Mucosa of rectum (tissue), 2 donors: ENCODE measurements at regions not wholly inside any gene's neighbourhood (a gene's known extent, or its start where the extent isn't known, plus 50 kb on each side); places are given as distances from the start of the nearest gene placed in this dataset.

ENCODE experiments used
- H3K27ac ChIP-seq, 2 donors: one replicate each; pipeline ENCODE4 v1.7.0; 2013; ENCODE audit warnings: inconsistent platforms in 2 of 2, low read depth in 2 of 2, low read length in 2 of 2
- H3K27me3 ChIP-seq, 2 donors: one replicate each; pipeline ENCODE4 v1.7.0; 2013; ENCODE audit warnings: low read length in 2 of 2; ENCODE audit not compliant: control insufficient read depth in 2 of 2, insufficient read depth in 2 of 2
- H3K36me3 ChIP-seq, 2 donors: one replicate each; pipeline ENCODE4 v1.7.0; 2013; ENCODE audit warnings: low read length in 2 of 2; ENCODE audit not compliant: control insufficient read depth in 2 of 2, insufficient read depth in 2 of 2
- H3K4me1 ChIP-seq, 2 donors: one replicate each; pipeline ENCODE4 v1.7.0; 2013; ENCODE audit warnings: low read length in 2 of 2, mild to moderate bottlenecking in 1 of 2; ENCODE audit not compliant: control insufficient read depth in 2 of 2, insufficient read depth in 2 of 2
- H3K4me3 ChIP-seq, 2 donors: one replicate each; pipeline ENCODE4 v1.7.0; 2013; ENCODE audit warnings: low read length in 2 of 2
- H3K9ac ChIP-seq, 2 donors: one replicate each; pipeline ENCODE4 v1.7.0; 2013; ENCODE audit warnings: low read length in 2 of 2, low read depth in 1 of 2, mild to moderate bottlenecking in 1 of 2
- H3K9me3 ChIP-seq, 2 donors: one replicate each; pipeline ENCODE4 v1.7.0; 2013; ENCODE audit warnings: low read length in 2 of 2; ENCODE audit not compliant: control insufficient read depth in 2 of 2
- donor health status: healthy.
- donor health status: Normal muscosa, but diverticular disease.

- H3K4me3 ChIP-seq = no peak overlapping the region
- H3K4me1 ChIP-seq = no peaks in the 10 kb centered on the region
- no peaks in the 10 kb centered on the region for H3K27me3 ChIP-seq
- H3K36me3 ChIP-seq = no peaks in the 10 kb centered on the region
- no peak overlapping the region for H3K9ac ChIP-seq
- H3K27ac ChIP-seq = no peak overlapping the region
- no peaks in the 10 kb centered on the region for H3K9me3 ChIP-seq
Observed at GRCh38 chr12:115273456-115273855, 589.5 kb upstream of the TBX3 start.

GRCh38 chr12:115268451-115268850 lies 584.5 kb upstream of the TBX3 start:
- Histone ChIP-seq H3K4me3 (no peak overlapping the region), H3K4me1 (no peaks in the 10 kb centered on the region), H3K27me3 (no peaks in the 10 kb centered on the region), H3K36me3 (no peaks in the 10 kb centered on the region), H3K27ac (no peak overlapping the region), H3K9me3 (no peaks in the 10 kb centered on the region), H3K9ac (no peak overlapping the region)

- H3K27ac ChIP-seq = no peak overlapping the region
- no peak overlapping the region for H3K4me3 ChIP-seq
- H3K9me3 ChIP-seq = no peaks in the 10 kb centered on the region
- no peaks in the 10 kb centered on the region for H3K36me3 ChIP-seq
- no peak overlapping the region for H3K9ac ChIP-seq
- no peaks in the 10 kb centered on the region for H3K4me1 ChIP-seq
- H3K27me3 ChIP-seq = no peaks in the 10 kb centered on the region
Observed at GRCh38 chr12:115267891-115268290, 583.9 kb upstream of the TBX3 start.

GRCh38 chr12:115267464-115267863 lies 583.5 kb upstream of the TBX3 start:
- Histone ChIP-seq H3K9me3 (no peaks in the 10 kb centered on the region), H3K4me1 (no peaks in the 10 kb centered on the region), H3K27me3 (no peaks in the 10 kb centered on the region), H3K36me3 (no peaks in the 10 kb centered on the region), H3K27ac (no peak overlapping the region), H3K9ac (no peak overlapping the region), H3K4me3 (no peak overlapping the region)

GRCh38 chr12:115264605-115265004 lies 580.6 kb upstream of the TBX3 start:
- H3K4me3 ChIP-seq = no peak overlapping the region
- no peak overlapping the region for H3K27ac ChIP-seq
- no peaks in the 10 kb centered on the region for H3K36me3 ChIP-seq
- H3K9ac ChIP-seq = no peak overlapping the region
- H3K4me1 ChIP-seq = peaks cover 12 to 22% of the 10 kb centered on the region in 2 donors
- no peaks in the 10 kb centered on the region for H3K9me3 ChIP-seq
- H3K27me3 ChIP-seq = no peaks in the 10 kb centered on the region

GRCh38 chr12:115261691-115262398 lies 577.9 kb upstream of the TBX3 start:
- Histone ChIP-seq H3K27ac (peak overlapping the region; percentile 41 to 45), H3K4me3 (no peak overlapping the region), H3K9me3 (no peaks in the 10 kb centered on the region)

GRCh38 chr12:115260762-115261675 lies 577.0 kb upstream of the TBX3 start:
- Histone ChIP-seq H3K9me3 (no peaks in the 10 kb centered on the region), H3K36me3 (no peaks in the 10 kb centered on the region), H3K27ac (peak overlapping the region; percentile 41 to 45), H3K9ac (no peak overlapping the region), H3K27me3 (no peaks in the 10 kb centered on the region), H3K4me3 (no peak overlapping the region), H3K4me1 (peaks cover 22 to 31% of the 10 kb centered on the region in 2 donors)

More at GRCh38 chr12:115261691-115262398, 577.9 kb upstream of the TBX3 start:
- peaks cover 22 to 31% of the 10 kb centered on the region in 2 donors for H3K4me1 ChIP-seq
- no peaks in the 10 kb centered on the region for H3K27me3 ChIP-seq
- H3K9ac ChIP-seq = no peak overlapping the region
- no peaks in the 10 kb centered on the region for H3K36me3 ChIP-seq

GRCh38 chr12:115259968-115260747 lies 576.2 kb upstream of the TBX3 start:
- H3K9me3 ChIP-seq = no peaks in the 10 kb centered on the region
- H3K27me3 ChIP-seq = no peaks in the 10 kb centered on the region
- peaks cover 22 to 31% of the 10 kb centered on the region in 2 donors for H3K4me1 ChIP-seq
- H3K36me3 ChIP-seq = no peaks in the 10 kb centered on the region
- H3K27ac ChIP-seq = no peak overlapping the region
- H3K4me3 ChIP-seq = no peak overlapping the region
- no peak overlapping the region for H3K9ac ChIP-seq

GRCh38 chr12:115257791-115258190 lies 573.8 kb upstream of the TBX3 start:
- Histone ChIP-seq H3K9ac (no peak overlapping the region), H3K27ac (no peak overlapping the region), H3K9me3 (no peaks in the 10 kb centered on the region), H3K4me1 (peaks cover 22 to 31% of the 10 kb centered on the region in 2 donors), H3K27me3 (no peaks in the 10 kb centered on the region), H3K4me3 (no peak overlapping the region), H3K36me3 (no peaks in the 10 kb centered on the region)
